Prostate gland (tissue), 2 donors: ENCODE measurements at regions not wholly inside any gene's neighbourhood (a gene's known extent, or its start where the extent isn't known, plus 50 kb on each side); places are given as distances from the start of the nearest gene placed in this dataset.

Experiments
- CTCF ChIP-seq, 4 experiments: fragments of 200-600 bp in 2 of 4; fragments of 450-650 bp in 2 of 4; sonication (generic) in 2 of 4; IDR thresholded peaks; 1 replicate in 3 of 4; 2 replicates in 1 of 4; pipeline ENCODE4 v1.5.1; 2016 to 2019; ENCODE audit warnings: antibody characterized with exemption in 4 of 4, mild to moderate bottlenecking in 2 of 4, moderate library complexity in 2 of 4
- POLR2A ChIP-seq: fragments of 450-650 bp; IDR thresholded peaks from one replicate; pipeline ENCODE4 v1.6.1; 2016; ENCODE audit warnings: antibody characterized with exemption, mild to moderate bottlenecking
- POLR2AphosphoS5 ChIP-seq: sonication (generic); formaldehyde crosslinking; IDR thresholded peaks from one replicate; pipeline ENCODE4 v1.6.1; 2017; ENCODE audit warnings: antibody characterized with exemption

GRCh38 chr4:178344096-178344495 is 901.9 kb upstream of the AGA start:
- no peak for TF ChIP-seq CTCF (IDR thresholded peaks at IDR 0.05)
- no peak for TF ChIP-seq POLR2A
- TF ChIP-seq POLR2AphosphoS5, result no peak
